Stimulated activated CD8-positive, alpha-beta memory T cell treated with anti-CD3 and anti-CD28 coated beads, Interleukin-15, amount 100 ng/mL, for 4 hours (primary cell): ENCODE measurements at regions not wholly inside any gene's neighbourhood (a gene's known extent, or its start where the extent isn't known, plus 50 kb on each side); places are given as distances from the start of the nearest gene placed in this dataset.
"Not testable (repeated sequence)": the region's sequence is repeated elsewhere in the genome, so short reads cannot be mapped to it uniquely, and the experiment has no call there.

Experiments used
- DNase-seq, 2 donors: peaks; one replicate each; pipeline ENCODE4 v3.0.0-alpha.2; 2020; ENCODE audit warnings: low read depth in 2 of 2

DNA sequence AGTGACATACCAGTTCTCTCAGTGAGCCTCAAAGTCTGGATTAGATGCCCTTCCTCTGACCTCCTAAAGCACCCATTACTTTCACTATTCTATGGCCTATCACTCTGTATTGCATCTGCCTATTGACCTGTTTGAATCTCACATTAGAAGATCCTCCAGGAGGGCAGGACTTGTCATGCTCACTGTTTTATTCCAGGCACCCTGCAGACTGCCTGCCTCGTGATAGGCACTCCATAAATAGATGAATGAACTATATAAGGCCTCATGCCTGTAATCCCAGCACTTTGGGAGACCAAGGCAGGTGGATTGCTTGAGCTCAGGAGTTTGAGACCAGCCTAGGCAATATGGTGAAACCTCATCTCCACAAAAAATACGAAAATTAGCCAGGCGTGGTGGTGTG is 160.1 kb upstream of the CADM1 start:
- DNase-seq, result no peak

DNA sequence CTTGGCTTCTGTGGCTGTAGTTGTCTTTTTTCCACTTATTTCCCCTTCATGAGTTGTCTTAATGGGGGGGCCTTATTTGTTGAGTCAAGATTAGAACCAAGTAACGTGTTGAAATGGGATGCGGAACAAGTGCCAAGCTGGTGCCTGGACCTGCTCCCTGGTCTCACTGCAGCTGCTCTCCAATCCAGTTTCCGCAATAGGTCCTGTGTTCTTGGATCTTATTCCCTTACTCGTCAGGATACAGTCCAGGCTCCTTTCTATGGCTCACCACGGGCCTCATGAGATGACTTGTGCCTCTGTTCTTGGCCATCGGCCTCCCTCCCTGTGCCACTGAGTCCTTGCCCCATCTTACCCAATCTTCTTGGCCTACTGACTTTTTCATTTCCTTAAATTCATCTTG is 159.6 kb upstream of the CADM1 start:
- DNase-seq, result no peak

DNA sequence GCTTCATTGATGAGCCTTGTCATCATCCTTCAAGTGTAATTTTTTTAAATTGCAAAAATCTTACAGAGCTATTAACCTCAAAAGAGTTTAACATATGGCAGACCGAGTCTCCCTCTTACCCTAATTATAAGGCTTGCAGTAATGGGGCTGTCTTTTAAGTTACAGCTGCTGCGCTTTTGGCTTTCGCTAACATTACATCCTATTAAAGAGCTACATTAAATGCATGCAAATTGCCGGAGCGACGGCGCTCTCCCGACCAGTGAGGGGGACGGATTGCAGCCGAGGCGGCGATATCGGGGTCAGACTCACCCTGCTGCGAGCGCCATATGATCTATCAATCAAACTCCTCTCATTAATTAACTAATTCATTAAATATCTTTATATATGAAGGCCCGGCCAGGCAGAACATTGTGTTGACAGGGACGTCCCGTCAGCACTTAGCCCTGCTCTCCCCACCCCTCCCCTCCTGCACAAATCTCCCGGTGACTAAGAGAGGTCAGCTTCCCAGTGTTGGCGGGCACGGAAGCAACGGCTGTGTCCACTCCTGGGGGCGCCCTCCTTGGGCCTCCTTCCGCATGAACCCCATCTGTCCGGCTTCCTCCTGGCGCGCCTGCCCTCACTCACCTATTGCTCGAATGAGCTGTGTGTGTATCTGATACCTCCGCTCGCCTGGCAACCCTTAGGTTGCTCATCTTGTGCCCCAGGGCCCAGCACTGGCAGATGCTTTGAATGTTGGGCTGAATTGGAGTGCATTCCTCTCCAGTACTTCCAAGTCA is 156.0 kb upstream of the CADM1 start:
- DNase-seq, result no peak

DNA sequence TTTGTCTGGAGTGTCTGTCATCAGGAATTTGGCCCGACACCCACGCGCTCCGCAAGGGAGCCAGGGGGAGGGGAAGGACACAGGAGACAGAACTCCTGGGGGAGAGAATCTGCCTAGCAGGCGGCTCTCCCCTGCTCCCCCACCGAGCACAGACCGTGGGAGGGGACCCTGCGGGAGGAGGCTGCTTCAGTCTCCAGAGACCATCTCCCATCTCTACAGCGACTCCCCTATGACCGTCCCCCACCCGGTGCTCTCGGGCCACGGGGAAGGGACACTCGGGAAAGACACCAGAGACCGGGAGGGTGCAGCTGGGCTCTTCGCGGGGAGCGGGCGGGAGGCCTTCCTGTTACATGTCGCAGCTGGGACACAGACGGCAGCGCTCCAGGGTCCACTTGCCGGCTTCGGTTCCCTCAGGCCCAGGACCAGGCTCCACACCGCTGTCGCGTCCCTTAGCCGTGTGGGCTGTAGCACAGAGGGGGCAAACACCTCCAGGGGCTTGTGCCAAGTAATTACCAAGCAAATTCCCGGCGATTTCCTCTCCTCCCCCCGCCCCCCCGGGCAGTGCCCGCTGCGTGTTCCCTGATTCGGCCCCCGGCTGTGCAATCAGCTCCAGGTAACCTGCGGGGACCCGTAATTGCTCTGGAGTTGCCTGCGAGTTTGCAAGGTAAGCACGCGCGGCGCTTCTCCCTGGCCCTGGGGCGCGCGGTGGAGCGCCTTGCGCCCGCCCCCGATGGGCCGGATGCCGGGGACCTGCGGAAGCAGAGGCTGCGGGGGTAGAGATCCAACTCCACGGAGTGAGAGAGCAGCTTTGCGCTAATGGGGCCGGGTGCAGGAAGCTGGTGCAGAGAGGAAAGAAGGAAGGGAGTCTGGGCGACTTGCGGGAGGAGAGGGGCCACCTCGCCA is 155.1 kb upstream of the CADM1 start:
- DNase-seq, result no peak

DNA sequence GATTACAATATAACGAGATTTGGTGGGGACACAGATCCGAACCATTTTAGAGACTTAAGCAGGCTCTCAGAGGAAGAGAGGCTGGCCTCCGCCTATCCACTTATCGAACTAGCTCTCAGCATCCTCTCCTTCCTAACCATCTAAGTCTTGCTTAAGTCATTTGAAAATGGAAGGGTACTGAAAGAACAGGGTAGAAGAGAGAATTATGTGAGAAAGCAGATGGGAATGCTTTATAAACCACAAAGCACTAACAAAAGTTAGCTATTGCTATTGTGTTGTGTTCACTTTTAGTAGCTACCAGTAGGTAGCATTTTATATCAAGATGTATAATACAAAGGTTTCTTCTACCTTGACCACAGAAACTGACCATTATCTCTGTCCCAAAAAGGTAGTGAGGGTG is 153.4 kb upstream of the CADM1 start:
- no peak for DNase-seq

DNA sequence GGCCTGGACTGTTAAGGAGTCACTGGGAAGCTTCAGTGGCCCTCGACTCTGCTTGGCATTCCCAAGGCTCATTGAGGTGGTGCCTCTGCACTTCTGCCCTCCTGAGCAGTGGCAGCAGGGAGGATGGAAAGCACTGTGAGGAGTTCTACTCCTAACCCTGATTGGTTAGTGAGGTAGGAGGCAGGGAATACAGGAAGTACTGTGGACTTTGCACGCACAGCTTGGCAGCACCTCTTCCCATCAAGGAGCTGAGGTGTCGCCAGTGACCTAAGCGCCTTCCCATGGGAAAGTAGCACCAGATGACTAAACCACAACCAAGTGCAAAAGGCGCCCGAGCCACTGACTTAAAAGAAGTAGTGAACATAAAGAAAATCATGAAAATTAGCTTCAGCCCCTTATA is 152.5 kb upstream of the CADM1 start:
- DNase-seq, result no peak

DNA sequence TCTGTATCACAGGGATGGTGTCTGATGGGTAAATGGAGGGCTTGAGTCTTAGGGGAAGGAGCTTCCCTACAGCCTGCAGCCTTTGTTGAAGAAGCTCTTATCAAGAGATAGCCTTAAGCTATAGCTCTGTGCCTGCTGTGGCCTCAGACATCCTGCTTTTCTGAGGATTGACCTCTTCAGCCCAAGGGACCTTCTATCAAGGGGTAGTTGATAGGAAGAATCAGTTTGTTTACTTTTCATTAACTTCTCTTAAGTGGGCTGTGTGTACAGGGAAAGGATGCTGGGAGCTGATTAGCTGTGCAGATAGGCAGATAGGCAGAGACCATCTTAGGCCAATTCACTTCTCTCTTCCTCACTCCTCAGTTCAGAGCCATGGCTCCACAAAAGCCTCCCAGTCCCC is 151.8 kb upstream of the CADM1 start:
- DNase-seq, result no peak

DNA sequence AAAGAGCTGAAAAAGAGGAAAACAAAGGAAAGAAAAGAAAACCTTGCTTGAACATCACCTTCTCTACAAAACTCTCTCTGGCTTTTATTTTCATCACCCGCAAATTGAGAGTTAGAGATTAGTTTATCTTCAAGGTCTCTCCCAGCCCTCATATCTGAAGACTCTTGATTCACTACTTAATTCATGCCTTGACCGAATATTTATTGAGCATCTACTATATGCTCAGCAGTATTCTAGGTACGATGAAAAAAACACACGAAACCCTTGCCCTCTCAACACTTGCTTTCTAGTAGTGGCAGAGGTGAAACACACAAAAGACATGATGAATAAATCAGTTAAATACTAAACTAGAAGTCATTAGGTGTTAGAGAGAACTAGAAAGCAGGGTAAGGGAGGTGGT is 150.6 kb upstream of the CADM1 start:
- DNase-seq, result no peak

DNA sequence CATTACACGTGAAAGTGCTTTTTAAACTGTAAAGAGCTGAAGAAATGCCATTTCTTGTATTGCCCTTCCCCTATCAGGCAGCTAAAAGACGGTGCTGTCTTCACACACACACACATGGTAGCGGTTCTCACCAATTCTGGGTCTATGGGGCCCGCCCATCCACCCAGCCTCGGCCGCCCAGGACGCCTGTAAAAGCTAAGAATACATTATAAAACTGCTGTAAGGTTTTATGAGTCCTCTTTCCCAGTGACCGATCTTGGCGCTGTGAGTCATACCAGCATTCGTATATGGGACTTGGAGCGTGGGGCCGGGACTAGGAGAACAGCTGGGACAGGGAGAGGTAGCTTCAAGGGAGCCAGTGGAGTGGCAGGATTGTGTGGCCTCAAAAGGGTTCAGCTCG is 149.7 kb upstream of the CADM1 start:
- no peak for DNase-seq

DNA sequence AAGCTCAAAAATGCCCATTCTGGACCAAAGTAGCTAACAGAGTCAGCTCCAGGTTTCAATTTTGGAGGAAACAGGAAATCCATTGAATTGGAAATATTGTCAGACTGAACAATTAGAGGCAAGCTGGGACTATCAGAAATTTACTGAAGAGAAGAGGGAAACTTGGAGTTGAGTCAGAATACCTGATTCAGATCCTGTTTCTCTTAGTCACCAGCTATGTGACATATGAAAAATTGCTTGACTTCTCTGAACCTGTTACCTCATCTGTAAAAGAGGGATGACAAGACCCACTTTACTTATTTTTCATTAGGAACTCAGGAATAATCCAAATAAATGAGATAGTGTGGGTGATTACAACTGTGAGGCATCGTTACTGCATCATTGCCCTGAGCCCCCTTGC is 148.9 kb upstream of the CADM1 start:
- no peak for DNase-seq

DNA sequence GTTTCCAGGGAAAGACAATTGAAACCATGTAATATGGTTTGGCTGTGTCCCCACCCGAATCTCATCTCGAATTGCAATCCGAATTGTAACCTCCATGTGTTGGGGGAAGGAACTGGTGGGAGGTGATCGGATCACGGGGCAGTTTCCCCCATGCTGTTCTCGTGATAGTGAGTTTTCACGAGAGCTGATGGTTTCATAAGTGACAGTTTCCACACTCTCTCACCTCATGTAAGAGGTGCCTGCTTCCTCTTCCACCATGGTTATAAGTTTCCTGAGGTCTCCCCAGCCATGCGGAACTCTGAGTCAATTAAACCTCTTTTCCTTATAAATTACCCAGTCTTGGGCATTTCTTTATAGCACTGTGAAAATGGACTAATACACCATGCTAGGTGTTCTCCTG is 148.3 kb upstream of the CADM1 start:
- DNase-seq, result no peak

DNA sequence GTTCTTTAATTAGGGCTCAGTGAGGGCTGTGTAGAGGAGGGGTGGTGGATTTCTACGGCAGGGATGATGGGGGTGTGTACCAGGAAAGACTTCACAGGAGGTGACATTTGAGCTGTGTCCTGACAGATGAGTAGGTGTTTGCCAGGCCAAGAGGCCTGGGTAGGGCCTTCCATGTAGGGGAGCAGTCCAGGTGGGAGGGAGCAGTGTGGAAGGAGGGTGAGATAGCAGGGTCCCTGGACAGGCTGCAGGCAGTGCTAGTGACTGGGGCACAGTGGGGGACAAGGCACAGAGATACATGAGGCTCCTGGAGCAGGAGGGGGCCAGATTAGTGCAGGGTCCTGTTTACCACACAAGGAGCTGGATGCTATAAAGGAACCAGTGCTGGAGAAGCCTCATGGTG is 147.9 kb upstream of the CADM1 start:
- DNase-seq, result no peak

DNA sequence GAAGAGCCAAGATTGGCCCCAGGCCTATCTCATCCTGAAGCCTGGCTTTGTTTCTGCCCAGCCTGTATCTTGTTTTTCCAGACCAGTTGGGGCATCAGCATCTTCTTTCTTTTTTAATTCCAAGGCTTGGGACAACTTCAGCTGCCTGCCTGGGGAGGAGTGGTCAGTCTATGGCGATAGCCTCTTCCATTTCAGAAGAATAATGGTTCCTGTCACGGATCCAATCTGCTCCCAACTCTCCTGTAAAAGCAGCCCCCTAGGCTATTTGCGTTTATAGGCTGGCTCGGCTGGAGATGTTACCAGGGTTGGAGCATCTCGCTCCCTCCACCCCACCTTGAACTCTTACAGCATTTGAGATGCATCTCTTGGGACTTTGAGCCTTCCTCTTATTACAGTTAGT is 145.2 kb upstream of the CADM1 start:
- DNase-seq, result no peak

DNA sequence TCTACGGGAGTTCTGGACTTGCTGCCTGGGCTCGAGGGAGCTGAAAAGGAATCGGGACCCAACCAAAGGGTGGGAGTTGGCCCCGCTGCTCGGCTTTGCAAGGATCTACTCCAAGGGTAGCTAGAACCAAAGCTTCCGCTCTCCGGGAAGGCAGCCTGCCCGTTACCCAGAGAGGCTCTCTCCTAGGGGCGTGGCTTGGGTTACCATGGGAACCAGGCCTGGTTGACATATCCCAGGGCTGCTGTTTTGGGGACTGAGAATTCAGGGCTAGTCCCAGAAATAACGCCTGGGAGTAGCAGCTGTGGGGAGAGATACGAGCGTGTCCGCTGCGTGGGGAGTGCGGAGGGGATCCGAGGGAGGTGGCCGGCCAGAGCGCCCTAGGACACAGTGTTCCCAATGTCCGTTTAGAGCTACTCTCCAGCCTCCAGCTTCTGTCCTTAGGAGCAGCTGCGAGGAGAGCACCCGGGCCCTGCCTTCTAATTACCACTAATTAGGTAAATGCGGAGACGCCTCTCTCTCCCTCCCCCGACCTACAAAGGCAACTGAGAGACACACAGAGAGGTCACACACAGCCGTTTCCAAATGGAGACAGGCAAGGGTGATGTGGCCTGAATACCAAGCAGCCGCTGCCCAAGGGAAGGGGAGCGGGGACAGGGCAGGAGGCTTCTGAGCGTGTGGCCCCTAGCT is 141.6 kb upstream of the CADM1 start:
- DNase-seq, result no peak

DNA sequence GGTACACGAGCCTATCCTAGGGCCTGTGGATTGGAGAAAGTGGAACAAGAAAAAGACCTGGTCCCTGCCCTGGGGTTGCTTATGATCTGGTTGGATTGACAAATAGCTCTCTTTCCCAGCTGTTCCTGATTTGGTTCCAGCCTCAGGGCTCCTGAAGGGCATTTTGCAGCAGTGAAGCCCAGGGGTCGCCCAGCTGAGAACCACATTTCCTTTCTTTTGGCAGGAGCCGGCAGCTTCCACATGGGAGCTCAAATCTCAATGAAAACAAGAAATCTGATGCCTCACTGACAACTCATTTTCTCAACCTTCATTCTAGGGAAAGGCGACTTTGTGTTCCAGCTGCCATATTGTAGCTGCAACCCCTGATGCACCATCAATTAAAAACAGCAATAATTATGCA is 140.6 kb upstream of the CADM1 start:
- no peak for DNase-seq

DNA sequence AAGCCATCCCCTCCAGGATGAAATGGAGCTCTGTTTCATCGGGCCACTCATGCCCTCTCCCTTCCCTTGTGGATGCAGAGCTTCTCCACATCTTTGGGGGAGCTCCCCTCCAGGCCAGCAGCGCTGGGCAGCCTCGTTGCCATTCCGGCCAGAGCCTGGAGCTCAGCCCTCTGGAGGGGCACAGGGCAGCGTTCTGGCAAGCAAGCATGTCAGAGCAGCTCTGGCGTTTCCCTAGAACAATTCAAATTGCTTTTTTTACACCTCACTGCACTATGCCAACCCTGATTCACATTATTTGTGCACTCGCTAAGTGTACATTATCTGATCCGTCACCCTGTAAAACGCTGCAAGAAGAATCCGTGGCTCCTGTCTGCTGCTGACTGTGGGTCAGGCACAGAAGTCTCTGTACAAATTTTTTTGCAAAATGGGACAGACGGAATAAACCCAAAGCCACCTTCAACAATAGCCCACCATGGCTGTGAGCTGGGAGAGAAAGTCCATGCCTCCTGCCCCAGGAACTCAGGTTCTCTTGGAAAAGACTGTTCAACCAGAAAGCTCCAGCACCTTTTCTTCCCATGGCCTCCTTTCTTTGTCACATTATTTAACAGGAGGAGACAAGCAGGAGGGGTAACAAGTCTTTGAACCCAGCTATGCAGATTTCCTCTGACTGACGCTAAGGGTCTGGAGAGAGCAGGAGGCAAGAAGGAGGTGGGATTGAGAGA is 139.5 kb upstream of the CADM1 start:
- no peak for DNase-seq

DNA sequence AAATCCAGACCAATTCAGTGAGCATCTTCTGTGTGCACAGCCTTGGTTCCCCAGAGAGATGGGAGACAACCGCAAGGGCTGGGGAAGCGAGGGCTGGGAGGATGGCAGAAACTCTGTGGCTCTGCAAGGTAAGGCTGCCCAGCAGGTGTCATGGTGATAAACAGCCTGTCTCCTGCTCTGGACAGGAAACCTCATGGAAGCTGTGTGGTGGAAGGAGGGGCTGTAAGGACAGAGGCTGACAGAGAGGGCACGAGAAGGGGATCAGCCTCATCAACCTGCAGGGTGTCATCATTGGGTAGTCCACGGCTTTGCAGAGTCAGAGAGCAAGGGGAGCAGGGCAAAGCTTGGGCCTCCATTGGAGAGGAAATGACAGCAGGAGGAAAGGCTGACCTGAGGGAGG is 138.4 kb upstream of the CADM1 start:
- DNase-seq, result no peak

DNA sequence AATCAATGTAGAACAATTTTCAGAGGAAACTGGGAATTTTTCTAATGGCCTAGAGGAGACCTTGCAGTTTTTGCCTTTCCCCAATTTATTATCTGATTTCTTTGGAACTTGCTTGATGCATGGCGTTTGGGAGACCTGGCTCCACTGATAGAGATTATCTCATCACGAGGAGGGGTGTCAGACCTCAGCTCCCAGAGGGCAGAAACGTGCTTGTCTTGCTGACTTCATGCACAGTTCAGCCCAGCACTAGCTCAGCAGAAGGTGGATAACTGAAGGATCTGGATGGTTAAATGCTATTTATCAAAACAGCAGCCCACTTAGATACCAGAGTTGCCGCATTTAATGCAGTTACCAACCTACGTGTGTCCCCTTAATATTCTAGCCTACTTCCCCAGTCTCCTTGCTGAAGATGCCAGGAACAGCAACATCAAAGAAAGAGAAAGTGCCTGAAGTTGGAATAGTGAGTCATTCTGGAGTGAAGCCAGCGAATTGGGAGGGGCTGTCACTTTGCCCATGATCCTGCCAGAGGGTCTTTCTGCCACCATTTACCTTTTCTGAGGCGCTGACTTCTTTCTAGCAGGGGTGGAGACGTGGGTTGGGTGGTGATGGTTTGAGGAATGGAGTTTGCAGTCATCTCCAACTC is 133.5 kb upstream of the CADM1 start:
- no peak for DNase-seq

DNA sequence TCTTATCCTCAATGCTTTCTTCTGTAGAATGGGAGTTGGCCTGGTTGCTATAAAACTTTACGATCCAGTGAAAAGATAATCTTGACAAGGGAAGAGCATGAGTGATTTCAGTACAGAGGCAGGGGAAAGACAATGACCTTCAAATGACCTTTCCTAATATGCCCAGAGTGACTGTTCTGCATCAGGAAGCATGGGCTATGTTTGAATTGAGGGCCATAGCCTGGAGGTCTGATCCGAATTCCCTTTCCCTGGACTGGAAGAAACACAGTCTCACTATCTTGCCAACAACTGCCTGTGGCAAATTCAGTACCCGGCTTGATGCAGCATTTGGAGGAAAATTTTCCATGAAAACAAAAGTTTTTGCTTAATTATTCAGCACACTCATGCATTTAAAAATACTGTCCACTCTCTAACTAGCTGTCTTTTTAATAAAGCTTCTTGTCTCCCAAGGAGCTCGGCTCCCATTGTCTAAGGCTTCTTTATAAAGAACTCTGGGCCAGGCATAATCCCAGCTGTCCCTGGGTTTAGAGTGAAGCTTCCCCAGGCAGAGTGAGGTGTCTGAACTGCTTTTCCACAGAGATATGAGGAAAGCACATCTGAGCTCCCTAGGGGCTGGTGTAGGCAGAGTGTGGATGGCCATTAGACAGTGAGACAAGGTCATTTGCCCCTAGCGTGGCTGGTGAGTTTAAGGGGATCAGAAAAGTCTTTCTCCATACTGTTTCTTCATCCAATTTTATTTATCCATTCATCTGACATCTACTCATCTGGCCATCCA is 132.7 kb upstream of the CADM1 start:
- no peak for DNase-seq

DNA sequence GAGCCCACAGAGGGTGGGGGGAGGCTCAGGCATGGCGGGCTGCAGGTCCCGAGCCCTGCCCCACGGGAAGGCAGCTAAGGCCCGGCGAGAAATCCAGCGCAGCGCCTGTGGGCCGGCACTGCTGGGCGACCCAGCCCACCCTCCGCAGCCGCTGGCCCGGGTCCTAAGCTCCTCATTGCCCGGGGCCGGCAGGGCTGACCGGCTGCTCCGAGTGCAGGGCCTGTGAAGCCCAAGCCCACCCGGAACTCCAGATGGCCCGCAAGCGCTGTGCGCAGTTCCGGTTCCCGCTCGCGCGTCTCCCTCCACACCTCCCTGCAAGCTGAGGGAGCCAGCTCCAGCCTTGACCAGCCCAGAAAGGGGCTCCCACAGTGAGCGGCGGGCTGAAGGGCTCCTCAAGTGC is 129.8 kb upstream of the CADM1 start:
- DNase-seq, result not testable (repeated sequence)

DNA sequence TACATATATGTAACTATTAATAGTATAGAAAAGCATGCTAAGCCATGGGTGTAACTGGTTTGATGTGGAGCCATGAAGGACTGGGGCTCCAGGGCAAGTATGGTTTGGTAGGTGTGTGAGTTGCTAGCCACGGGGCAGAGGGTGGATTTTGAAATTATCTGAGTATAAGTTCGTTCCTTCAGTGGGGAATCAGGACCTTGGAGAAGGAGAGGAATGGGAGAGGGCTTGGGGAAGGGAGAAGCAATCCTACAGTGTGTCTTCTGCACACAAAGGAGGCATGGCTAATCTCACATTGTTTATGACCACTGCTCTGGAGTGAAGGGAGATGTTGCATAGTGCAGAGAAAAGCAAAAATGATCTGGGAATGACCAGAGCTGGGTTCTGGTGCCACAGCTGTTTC is 127.8 kb upstream of the CADM1 start:
- DNase-seq, result no peak
